HCT116 (cell line): ENCODE measurements at regions not wholly inside any gene's neighbourhood (a gene's known extent, or its start where the extent isn't known, plus 50 kb on each side); places are given as distances from the start of the nearest gene placed in this dataset.

Source experiments
- ATAC-seq: fragments of 200-7000 bp; cut with Tn5 transposase; 2 replicates; pipeline ENCODE4 v1.9.1; 2020; ENCODE audit warnings: mild to moderate bottlenecking, moderate library complexity
- BruUV-seq: library from RNA; stranded (reverse); fragments of 400-500 nt; replicated peaks from 2 replicates; lab custom pipeline; 2021; lab: Mats Ljungman, UMichigan
- CTCF ChIA-PET: fragments of 300-600 bp; sonication (Branson Sonifier 250); formaldehyde crosslinking; loops from one replicate; lab custom pipeline; 2021; ENCODE audit warnings: antibody characterized with exemption; lab: Charles Lee
- POLR2A ChIA-PET: fragments of 300-600, 350-600 bp; sonication (Branson Sonifier 250); formaldehyde crosslinking; loops from one replicate; lab custom pipeline; 2021; ENCODE audit warnings: antibody characterized with exemption; lab: Charles Lee
- RAD21 ChIA-PET, 2 experiments: fragments of 300-600 bp; sonication (Branson Sonifier 250); formaldehyde crosslinking; loops; one replicate each; lab custom pipeline; 2023; ENCODE audit warnings: low total read pairs in 2 of 2; ENCODE audit not compliant: uncharacterized antibody in 2 of 2, unreplicated experiment in 2 of 2, low non-redundant PET in 1 of 2; lab: Charles Lee
- DNase-seq: peaks from one replicate; pipeline ENCODE4 v3.0.0-alpha.2; 2010; ENCODE audit warnings: low read depth, low spot score
- H2AFZ ChIP-seq: fragments of 200-600 bp; shearing (Covaris generic), sonication (generic); 2 replicates; pipeline ENCODE4 v1.6.1; 2017; ENCODE audit warnings: low read depth, mixed run types, mixed read lengths, antibody characterized with exemption, low read length; ENCODE audit not compliant: poor library complexity, severe bottlenecking
- H3K27ac ChIP-seq: 2 replicates; pipeline ENCODE4 v1.5.1; 2012; ENCODE audit warnings: low read depth, low read length
- H3K27me3 ChIP-seq: fragments of 200-600 bp; sonication (generic); 2 replicates; pipeline ENCODE4 v1.6.1; 2016; ENCODE audit warnings: mixed run types, low read length, mixed read lengths; ENCODE audit not compliant: insufficient read depth
- H3K36me3 ChIP-seq, 2 experiments: fragments of 200-500 bp in 1 of 2; fragments of 200-600 bp in 1 of 2; sonication (Bioruptor generic) in 1 of 2; sonication (generic) in 1 of 2; 2 replicates each; pipeline versions ENCODE4 v1.5.1 to v1.6.1; 2014 to 2016; ENCODE audit warnings: low read length in 2 of 2, inconsistent platforms in 1 of 2, mixed read lengths in 1 of 2, mixed run types in 1 of 2; ENCODE audit not compliant: insufficient read depth in 2 of 2, control insufficient read depth in 1 of 2
- H3K4me1 ChIP-seq, 2 experiments: fragments of 200-600 bp in 1 of 2; sonication (generic) in 1 of 2; 2 replicates each; pipeline versions ENCODE4 v1.5.1 to v1.6.1; 2012 to 2017; ENCODE audit warnings: low read length in 2 of 2, inconsistent platforms in 1 of 2, mild to moderate bottlenecking in 1 of 2, mixed read lengths in 1 of 2, mixed run types in 1 of 2, moderate library complexity in 1 of 2; ENCODE audit not compliant: insufficient read depth in 2 of 2, control insufficient read depth in 1 of 2
- H3K4me2 ChIP-seq: fragments of 200-600 bp; sonication (generic); 2 replicates; pipeline ENCODE4 v1.6.1; 2017; ENCODE audit warnings: mixed run types, low read length, mixed read lengths
- H3K4me3 ChIP-seq, 2 experiments: fragments of 200-600 bp in 1 of 2; sonication (generic) in 1 of 2; replicated peaks in 1 of 2; 2 replicates each; pipeline ENCODE4 v1.5.1; 2011 to 2016; ENCODE audit warnings: low read length in 2 of 2, control low read depth in 1 of 2, low read depth in 1 of 2, mild to moderate bottlenecking in 1 of 2, mixed read lengths in 1 of 2, mixed run types in 1 of 2
- H3K79me2 ChIP-seq: fragments of 200-600 bp; sonication (generic); 2 replicates; pipeline ENCODE4 v1.6.1; 2017; ENCODE audit warnings: mild to moderate bottlenecking, mixed run types, low read length, moderate library complexity, mixed read lengths; ENCODE audit not compliant: insufficient read depth
- H3K9ac ChIP-seq: fragments of 200-600 bp; sonication (generic); 2 replicates; pipeline ENCODE4 v1.6.1; 2016; ENCODE audit warnings: low read length, mixed read lengths
- H3K9me2 ChIP-seq: fragments of 200-600 bp; sonication (generic), shearing (Covaris generic); 2 replicates; pipeline ENCODE4 v1.6.1; 2017; ENCODE audit warnings: mixed run types, mild to moderate bottlenecking, moderate library complexity; ENCODE audit not compliant: insufficient read depth
- H3K9me3 ChIP-seq, 2 experiments: fragments of 200-500 bp in 1 of 2; fragments of 200-600 bp in 1 of 2; sonication (Bioruptor generic) in 1 of 2; sonication (generic) in 1 of 2; 2 replicates each; pipeline ENCODE4 v1.6.1; 2014 to 2017; ENCODE audit warnings: low read length in 2 of 2, mixed read lengths in 2 of 2, inconsistent platforms in 1 of 2, low read depth in 1 of 2, mild to moderate bottlenecking in 1 of 2, mixed run types in 1 of 2, moderate library complexity in 1 of 2; ENCODE audit not compliant: control insufficient read depth in 1 of 2, insufficient read depth in 1 of 2
- H4K20me1 ChIP-seq: fragments of 200-600 bp; sonication (generic), shearing (Covaris generic); 2 replicates; pipeline ENCODE4 v1.6.1; 2017; ENCODE audit warnings: mixed run types, mild to moderate bottlenecking, moderate library complexity; ENCODE audit not compliant: insufficient read depth
- CBX3 ChIP-seq: IDR thresholded peaks from 2 replicates; pipeline ENCODE4 v1.6.1; 2012; ENCODE audit warnings: low read depth
- CEBPB ChIP-seq: IDR thresholded peaks from 2 replicates; pipeline ENCODE4 v1.6.1; 2012; ENCODE audit warnings: low read depth
- EGR1 ChIP-seq: IDR thresholded peaks from 2 replicates; pipeline ENCODE4 v1.6.1; 2012; ENCODE audit warnings: low read depth
- EZH2 ChIP-seq: fragments of 200-600 bp; sonication (generic); IDR thresholded peaks from 2 replicates; pipeline ENCODE4 v1.6.1; 2017; ENCODE audit warnings: antibody characterized with exemption, mixed run types
- EZH2phosphoT487 ChIP-seq: fragments of 200-600 bp; IDR thresholded peaks from 2 replicates; pipeline ENCODE4 v1.6.1; 2018; ENCODE audit warnings: antibody characterized with exemption, borderline replicate concordance
- FOSL1 ChIP-seq: IDR thresholded peaks from 2 replicates; pipeline ENCODE4 v1.6.1; 2012; ENCODE audit warnings: low read depth
- JUND ChIP-seq: IDR thresholded peaks from 2 replicates; pipeline ENCODE4 v1.6.1; 2012
- POLR2AphosphoS5 ChIP-seq: IDR thresholded peaks from 2 replicates; pipeline ENCODE4 v1.6.1; 2011; ENCODE audit warnings: mild to moderate bottlenecking, low read depth, low read length, moderate library complexity
- SP1 ChIP-seq: IDR thresholded peaks from 2 replicates; pipeline ENCODE4 v1.6.1; 2012; ENCODE audit warnings: low read depth
- SRF ChIP-seq: IDR thresholded peaks from 2 replicates; pipeline ENCODE4 v1.6.1; 2012; ENCODE audit warnings: low read depth
- YY1 ChIP-seq: IDR thresholded peaks from 2 replicates; pipeline ENCODE4 v1.6.1; 2011; ENCODE audit warnings: low read length, low read depth, moderate library complexity, mild to moderate bottlenecking; ENCODE audit not compliant: insufficient replicate concordance; ENCODE audit errors: extremely low read depth
- ZFX ChIP-seq: fragments of 450-650 bp; IDR thresholded peaks from 2 replicates; pipeline ENCODE4 v1.6.1; 2017
- intact Hi-C: fragments of 100-400 bp; cut with micrococcal nuclease; formaldehyde crosslinking; loops from 2 replicates; pipeline ENCODE4 v1.10.0; 2022
- TF ChIP-seq, protein P1 (sequence below): IDR thresholded peaks from 2 replicates; pipeline ENCODE4 v1.6.1; 2011; ENCODE audit warnings: mild to moderate bottlenecking, low read length, moderate library complexity; ENCODE audit not compliant: insufficient replicate concordance; ENCODE audit errors: extremely low read depth
- TF ChIP-seq, protein P2 (sequence below), 3 experiments: fragments of 200-600 bp in 1 of 3; sonication (generic) in 1 of 3; IDR thresholded peaks in 2 of 3; conservative IDR thresholded peaks in 1 of 3; 2 replicates each; pipeline ENCODE4 v1.5.1; 2012 to 2017; ENCODE audit warnings: low read depth in 2 of 3, low read length in 2 of 3, antibody characterized with exemption in 1 of 3, borderline replicate concordance in 1 of 3, control low read depth in 1 of 3, mild to moderate bottlenecking in 1 of 3, mixed read lengths in 1 of 3, mixed run types in 1 of 3, moderate library complexity in 1 of 3; ENCODE audit not compliant: insufficient read depth in 1 of 3
- TF ChIP-seq, protein P3 (sequence below): IDR thresholded peaks from 2 replicates; pipeline ENCODE4 v1.6.1; 2012; ENCODE audit warnings: low read depth
- TF ChIP-seq, protein P4 (sequence below): IDR thresholded peaks from 2 replicates; pipeline ENCODE4 v1.6.1; 2012

DNA sequence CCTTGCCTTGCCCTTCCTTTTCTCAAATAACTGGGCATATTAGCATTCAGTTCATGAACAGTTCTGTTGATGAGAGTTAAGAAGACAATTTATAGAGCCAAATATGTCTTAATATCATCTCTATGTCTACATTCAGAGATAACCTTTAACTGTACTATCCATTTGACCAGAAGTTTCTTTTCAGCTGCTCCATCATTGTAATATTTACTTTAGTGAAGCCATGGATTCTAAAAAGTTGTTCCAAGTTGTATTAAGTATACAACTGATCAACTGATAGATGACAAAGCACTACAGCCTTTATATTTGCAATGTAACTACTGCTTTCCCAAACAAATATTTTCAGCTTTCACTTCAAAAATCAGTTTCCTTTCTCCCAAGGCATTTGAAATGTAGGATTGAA is 1252.7 kb downstream of the EPHA7 start (continued):
- TF ChIP-seq, protein P1, sequence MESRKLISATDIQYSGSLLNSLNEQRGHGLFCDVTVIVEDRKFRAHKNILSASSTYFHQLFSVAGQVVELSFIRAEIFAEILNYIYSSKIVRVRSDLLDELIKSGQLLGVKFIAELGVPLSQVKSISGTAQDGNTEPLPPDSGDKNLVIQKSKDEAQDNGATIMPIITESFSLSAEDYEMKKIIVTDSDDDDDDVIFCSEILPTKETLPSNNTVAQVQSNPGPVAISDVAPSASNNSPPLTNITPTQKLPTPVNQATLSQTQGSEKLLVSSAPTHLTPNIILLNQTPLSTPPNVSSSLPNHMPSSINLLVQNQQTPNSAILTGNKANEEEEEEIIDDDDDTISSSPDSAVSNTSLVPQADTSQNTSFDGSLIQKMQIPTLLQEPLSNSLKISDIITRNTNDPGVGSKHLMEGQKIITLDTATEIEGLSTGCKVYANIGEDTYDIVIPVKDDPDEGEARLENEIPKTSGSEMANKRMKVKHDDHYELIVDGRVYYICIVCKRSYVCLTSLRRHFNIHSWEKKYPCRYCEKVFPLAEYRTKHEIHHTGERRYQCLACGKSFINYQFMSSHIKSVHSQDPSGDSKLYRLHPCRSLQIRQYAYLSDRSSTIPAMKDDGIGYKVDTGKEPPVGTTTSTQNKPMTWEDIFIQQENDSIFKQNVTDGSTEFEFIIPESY, result no peak
- TF ChIP-seq EGR1 (no peak), CBX3 (no peak), FOSL1 (no peak), ZFX (no peak)
- TF ChIP-seq, protein P2, sequence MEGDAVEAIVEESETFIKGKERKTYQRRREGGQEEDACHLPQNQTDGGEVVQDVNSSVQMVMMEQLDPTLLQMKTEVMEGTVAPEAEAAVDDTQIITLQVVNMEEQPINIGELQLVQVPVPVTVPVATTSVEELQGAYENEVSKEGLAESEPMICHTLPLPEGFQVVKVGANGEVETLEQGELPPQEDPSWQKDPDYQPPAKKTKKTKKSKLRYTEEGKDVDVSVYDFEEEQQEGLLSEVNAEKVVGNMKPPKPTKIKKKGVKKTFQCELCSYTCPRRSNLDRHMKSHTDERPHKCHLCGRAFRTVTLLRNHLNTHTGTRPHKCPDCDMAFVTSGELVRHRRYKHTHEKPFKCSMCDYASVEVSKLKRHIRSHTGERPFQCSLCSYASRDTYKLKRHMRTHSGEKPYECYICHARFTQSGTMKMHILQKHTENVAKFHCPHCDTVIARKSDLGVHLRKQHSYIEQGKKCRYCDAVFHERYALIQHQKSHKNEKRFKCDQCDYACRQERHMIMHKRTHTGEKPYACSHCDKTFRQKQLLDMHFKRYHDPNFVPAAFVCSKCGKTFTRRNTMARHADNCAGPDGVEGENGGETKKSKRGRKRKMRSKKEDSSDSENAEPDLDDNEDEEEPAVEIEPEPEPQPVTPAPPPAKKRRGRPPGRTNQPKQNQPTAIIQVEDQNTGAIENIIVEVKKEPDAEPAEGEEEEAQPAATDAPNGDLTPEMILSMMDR (IDR thresholded peaks at IDR 0.05 in 2 of 3, conservative IDR thresholded peaks at IDR 0.05 in 1 of 3; ENCODE audit: borderline replicate concordance in 1 of 3, insufficient read depth in 1 of 3, low read depth in 2 of 3, low read length in 2 of 3), result no peak

DNA sequence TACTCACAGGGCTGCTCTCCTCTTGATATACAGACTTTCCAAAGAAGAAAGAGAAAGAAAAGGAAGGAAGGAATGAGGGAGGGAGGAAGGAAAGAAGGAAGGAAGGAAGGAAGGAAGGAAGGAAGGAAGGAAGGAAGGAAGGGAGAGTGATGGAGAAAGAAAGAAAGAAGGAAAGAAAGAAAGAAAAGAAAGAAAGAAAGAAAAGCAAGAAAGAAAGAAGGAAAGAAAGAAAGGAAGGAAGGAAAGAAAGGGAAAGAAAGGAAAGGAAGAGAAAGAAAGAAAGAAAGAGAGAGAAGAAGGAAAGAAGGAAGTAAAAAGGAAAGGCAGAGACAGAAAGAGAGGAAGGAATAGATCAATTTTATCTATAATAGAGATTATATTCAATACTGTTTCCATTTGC is 1257.4 kb downstream of the EPHA7 start:
- Histone ChIP-seq H4K20me1 (no peaks in the 10 kb centered on the region), H3K79me2 (no peaks in the 10 kb centered on the region), H3K27ac (no peak overlapping the region), H3K36me3 (no peaks in the 10 kb centered on the region), H3K9me3 (peaks cover 0 to 11% of the 10 kb centered on the region in 2 experiments; a peak in 2 of 4 replicates), H2AFZ (no peak overlapping the region), H3K4me1 (no peaks in the 10 kb centered on the region), H3K27me3 (no peaks in the 10 kb centered on the region), H3K9ac (no peak overlapping the region), H3K4me2 (no peak overlapping the region), H3K9me2 (no peaks in the 10 kb centered on the region), H3K4me3 (no peak overlapping the region)
- no TSS peak for BruUV-seq
- RAD21 ChIA-PET, result no interaction called here
- CTCF ChIA-PET, result no interaction called here
- ATAC-seq (no peak), DNase-seq (no peak)
- intact Hi-C loops, result no loop called here
- POLR2A ChIA-PET, result no interaction called here
- TF ChIP-seq CBX3 (no peak), YY1 (no peak), POLR2AphosphoS5 (no peak), EZH2phosphoT487 (no peak), EZH2 (no peak), SRF (no peak), JUND (no peak), ZFX (no peak), SP1 (no peak), CEBPB (no peak), EGR1 (no peak)
- TF ChIP-seq, protein P1, result no peak
- TF ChIP-seq, protein P3, sequence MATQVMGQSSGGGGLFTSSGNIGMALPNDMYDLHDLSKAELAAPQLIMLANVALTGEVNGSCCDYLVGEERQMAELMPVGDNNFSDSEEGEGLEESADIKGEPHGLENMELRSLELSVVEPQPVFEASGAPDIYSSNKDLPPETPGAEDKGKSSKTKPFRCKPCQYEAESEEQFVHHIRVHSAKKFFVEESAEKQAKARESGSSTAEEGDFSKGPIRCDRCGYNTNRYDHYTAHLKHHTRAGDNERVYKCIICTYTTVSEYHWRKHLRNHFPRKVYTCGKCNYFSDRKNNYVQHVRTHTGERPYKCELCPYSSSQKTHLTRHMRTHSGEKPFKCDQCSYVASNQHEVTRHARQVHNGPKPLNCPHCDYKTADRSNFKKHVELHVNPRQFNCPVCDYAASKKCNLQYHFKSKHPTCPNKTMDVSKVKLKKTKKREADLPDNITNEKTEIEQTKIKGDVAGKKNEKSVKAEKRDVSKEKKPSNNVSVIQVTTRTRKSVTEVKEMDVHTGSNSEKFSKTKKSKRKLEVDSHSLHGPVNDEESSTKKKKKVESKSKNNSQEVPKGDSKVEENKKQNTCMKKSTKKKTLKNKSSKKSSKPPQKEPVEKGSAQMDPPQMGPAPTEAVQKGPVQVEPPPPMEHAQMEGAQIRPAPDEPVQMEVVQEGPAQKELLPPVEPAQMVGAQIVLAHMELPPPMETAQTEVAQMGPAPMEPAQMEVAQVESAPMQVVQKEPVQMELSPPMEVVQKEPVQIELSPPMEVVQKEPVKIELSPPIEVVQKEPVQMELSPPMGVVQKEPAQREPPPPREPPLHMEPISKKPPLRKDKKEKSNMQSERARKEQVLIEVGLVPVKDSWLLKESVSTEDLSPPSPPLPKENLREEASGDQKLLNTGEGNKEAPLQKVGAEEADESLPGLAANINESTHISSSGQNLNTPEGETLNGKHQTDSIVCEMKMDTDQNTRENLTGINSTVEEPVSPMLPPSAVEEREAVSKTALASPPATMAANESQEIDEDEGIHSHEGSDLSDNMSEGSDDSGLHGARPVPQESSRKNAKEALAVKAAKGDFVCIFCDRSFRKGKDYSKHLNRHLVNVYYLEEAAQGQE, result no peak
- TF ChIP-seq, protein P4, sequence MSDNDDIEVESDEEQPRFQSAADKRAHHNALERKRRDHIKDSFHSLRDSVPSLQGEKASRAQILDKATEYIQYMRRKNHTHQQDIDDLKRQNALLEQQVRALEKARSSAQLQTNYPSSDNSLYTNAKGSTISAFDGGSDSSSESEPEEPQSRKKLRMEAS, result no peak
